MM.1S (cell line): ENCODE measurements at regions not wholly inside any gene's neighbourhood (a gene's known extent, or its start where the extent isn't known, plus 50 kb on each side); places are given as distances from the start of the nearest gene placed in this dataset.

Experiments used
- EZH2 ChIP-seq: fragments of 300-600 bp; sonication (generic); optimal IDR thresholded peaks from 2 replicates; pipeline ENCODE3; 2017; ENCODE audit warnings: low read depth, mild to moderate bottlenecking, antibody characterized with exemption, low read length, mixed read lengths
- EZH2phosphoT487 ChIP-seq: fragments of 300-600 bp; sonication (generic); IDR thresholded peaks from 2 replicates; pipeline ENCODE4 v1.6.1; 2018; ENCODE audit warnings: antibody characterized with exemption, low read length
- TF ChIP-seq, protein P1 (sequence below): fragments of 300-600 bp; sonication (generic); IDR thresholded peaks from 2 replicates; pipeline ENCODE4 v1.5.1; 2016; ENCODE audit warnings: antibody characterized with exemption, low read length, mixed read lengths

- TF ChIP-seq, protein P1, sequence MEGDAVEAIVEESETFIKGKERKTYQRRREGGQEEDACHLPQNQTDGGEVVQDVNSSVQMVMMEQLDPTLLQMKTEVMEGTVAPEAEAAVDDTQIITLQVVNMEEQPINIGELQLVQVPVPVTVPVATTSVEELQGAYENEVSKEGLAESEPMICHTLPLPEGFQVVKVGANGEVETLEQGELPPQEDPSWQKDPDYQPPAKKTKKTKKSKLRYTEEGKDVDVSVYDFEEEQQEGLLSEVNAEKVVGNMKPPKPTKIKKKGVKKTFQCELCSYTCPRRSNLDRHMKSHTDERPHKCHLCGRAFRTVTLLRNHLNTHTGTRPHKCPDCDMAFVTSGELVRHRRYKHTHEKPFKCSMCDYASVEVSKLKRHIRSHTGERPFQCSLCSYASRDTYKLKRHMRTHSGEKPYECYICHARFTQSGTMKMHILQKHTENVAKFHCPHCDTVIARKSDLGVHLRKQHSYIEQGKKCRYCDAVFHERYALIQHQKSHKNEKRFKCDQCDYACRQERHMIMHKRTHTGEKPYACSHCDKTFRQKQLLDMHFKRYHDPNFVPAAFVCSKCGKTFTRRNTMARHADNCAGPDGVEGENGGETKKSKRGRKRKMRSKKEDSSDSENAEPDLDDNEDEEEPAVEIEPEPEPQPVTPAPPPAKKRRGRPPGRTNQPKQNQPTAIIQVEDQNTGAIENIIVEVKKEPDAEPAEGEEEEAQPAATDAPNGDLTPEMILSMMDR: no peak
- TF ChIP-seq EZH2 (no peak), EZH2phosphoT487 (no peak)
Measured at GRCh38 chr12:125888921-125889320, 823.7 kb downstream of the AACS start.
